GM20000 (cell line): ENCODE measurements at regions not wholly inside any gene's neighbourhood (a gene's known extent, or its start where the extent isn't known, plus 50 kb on each side); places are given as distances from the start of the nearest gene placed in this dataset.

Experiments
- DNase-seq: peaks from one replicate; pipeline ENCODE4 v3.0.0; 2012; ENCODE audit warnings: low spot score
- CTCF ChIP-seq: IDR thresholded peaks from 2 replicates; pipeline ENCODE4 v1.5.1; 2012; ENCODE audit warnings: mild to moderate bottlenecking, control low read depth; ENCODE audit errors: extremely low read depth, missing control alignments

GRCh38 chr20:41872930-41873329 is 254.8 kb upstream of the CHD6 start:
- DNase-seq: no peak

GRCh38 chr20:41870869-41871462 is 252.8 kb upstream of the CHD6 start:
- no peak for TF ChIP-seq CTCF

More at GRCh38 chr20:41872930-41873329, 254.8 kb upstream of the CHD6 start:
- TF ChIP-seq CTCF: no peak

GRCh38 chr20:41869261-41869660 is 251.1 kb upstream of the CHD6 start:
- no peak for DNase-seq
- no peak for TF ChIP-seq CTCF

More at GRCh38 chr20:41870869-41871462, 252.8 kb upstream of the CHD6 start:
- DNase-seq: no peak

GRCh38 chr20:41865938-41866337 is 247.8 kb upstream of the CHD6 start:
- TF ChIP-seq CTCF: no peak
- no peak for DNase-seq

GRCh38 chr20:41862476-41862875 is 244.3 kb upstream of the CHD6 start:
- no peak for DNase-seq
- TF ChIP-seq CTCF: no peak

- no peak for DNase-seq
- no peak for TF ChIP-seq CTCF
These were observed 243.7 kb upstream of the CHD6 start for GRCh38 chr20:41861772-41862422.

- no peak for TF ChIP-seq CTCF
- DNase-seq: no peak
These were observed 236.6 kb upstream of the CHD6 start for GRCh38 chr20:41854765-41855164.
